ENCODE measurements at regions not wholly inside any gene's neighbourhood (a gene's known extent, or its start where the extent isn't known, plus 50 kb on each side); places are given as distances from the start of the nearest gene placed in this dataset.

GRCh38 chr2:60098996-60099395, 454.5 kb downstream of the BCL11A start:
- Histone ChIP-seq H3K36me3 (ENCODE audit: control insufficient read depth, insufficient read depth, low read length) (no peaks in the 10 kb centered on the region), H3K27me3 (ENCODE audit: control insufficient read depth, insufficient read depth, low read length) (no peaks in the 10 kb centered on the region), H3K4me3 (ENCODE audit: low read depth, low read length) (no peak overlapping the region)
- ChIA-PET CTCF (no interaction called here), POLR2A (no interaction called here)
- TF ChIP-seq, protein P1, sequence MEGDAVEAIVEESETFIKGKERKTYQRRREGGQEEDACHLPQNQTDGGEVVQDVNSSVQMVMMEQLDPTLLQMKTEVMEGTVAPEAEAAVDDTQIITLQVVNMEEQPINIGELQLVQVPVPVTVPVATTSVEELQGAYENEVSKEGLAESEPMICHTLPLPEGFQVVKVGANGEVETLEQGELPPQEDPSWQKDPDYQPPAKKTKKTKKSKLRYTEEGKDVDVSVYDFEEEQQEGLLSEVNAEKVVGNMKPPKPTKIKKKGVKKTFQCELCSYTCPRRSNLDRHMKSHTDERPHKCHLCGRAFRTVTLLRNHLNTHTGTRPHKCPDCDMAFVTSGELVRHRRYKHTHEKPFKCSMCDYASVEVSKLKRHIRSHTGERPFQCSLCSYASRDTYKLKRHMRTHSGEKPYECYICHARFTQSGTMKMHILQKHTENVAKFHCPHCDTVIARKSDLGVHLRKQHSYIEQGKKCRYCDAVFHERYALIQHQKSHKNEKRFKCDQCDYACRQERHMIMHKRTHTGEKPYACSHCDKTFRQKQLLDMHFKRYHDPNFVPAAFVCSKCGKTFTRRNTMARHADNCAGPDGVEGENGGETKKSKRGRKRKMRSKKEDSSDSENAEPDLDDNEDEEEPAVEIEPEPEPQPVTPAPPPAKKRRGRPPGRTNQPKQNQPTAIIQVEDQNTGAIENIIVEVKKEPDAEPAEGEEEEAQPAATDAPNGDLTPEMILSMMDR (IDR thresholded peaks at IDR 0.05; ENCODE audit: insufficient read depth, low read depth, low read length) = no peak
- no peak for DNase-seq (ENCODE audit: low read depth)

- no peak for DNase-seq (ENCODE audit: low read depth)
- H3K27me3 ChIP-seq (ENCODE audit: control insufficient read depth, insufficient read depth, low read length) = no peaks in the 10 kb centered on the region
- no peak overlapping the region for H3K4me3 ChIP-seq (ENCODE audit: low read depth, low read length)
- TF ChIP-seq, protein P1 (IDR thresholded peaks at IDR 0.05; ENCODE audit: insufficient read depth, low read depth, low read length) = no peak
- no peaks in the 10 kb centered on the region for H3K36me3 ChIP-seq (ENCODE audit: control insufficient read depth, insufficient read depth, low read length)
- ChIA-PET CTCF (no interaction called here), POLR2A (no interaction called here)
Observed at GRCh38 chr2:60097298-60097697, 456.2 kb downstream of the BCL11A start.

DNA sequence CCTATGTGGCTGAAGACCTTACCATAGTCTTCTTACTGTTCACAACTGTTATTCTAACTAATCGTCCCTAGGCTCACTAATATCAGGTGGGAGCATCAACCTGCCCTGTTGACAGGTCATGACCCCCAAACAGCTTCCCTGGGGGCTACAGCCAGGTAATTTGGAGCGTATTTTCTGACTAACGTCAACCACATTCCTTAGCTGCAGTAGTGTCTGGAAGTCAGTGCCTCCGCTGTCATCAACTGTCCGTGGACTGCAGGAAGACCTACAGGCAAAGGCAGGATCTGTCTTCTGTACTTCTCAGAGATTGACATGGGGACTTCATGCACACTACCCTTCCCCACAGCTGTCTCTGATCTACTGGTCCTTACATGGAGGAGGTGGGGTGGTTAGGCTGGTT, 456.9 kb downstream of the BCL11A start:
- DNase-seq (ENCODE audit: low read depth) = no peak
- H3K36me3 ChIP-seq (ENCODE audit: control insufficient read depth, insufficient read depth, low read length) = no peaks in the 10 kb centered on the region
- CTCF ChIA-PET = no interaction called here
- POLR2A ChIA-PET = no interaction called here
- H3K4me3 ChIP-seq (ENCODE audit: low read depth, low read length) = no peak overlapping the region
- TF ChIP-seq, protein P1 (IDR thresholded peaks at IDR 0.05; ENCODE audit: insufficient read depth, low read depth, low read length) = no peak
- H3K27me3 ChIP-seq (ENCODE audit: control insufficient read depth, insufficient read depth, low read length) = no peaks in the 10 kb centered on the region

DNA sequence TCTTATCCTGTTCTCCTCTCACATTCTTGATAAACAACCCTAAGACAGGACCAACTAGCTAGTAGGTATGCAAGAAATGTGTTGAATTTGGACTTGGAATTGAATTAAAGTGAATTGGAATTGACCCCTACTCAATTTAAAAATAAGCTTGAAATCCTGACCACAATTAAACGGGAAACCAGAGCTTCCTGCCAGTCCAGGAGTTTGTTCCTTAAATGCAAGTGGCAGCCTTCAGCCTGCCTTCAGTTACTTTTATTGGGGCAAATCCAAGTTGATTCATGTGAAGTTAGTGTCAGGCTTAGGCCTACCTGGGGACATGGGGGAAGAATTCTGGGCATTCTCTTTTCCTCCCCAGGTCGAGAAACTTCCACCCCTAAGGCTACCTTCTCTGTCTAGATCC, 457.6 kb downstream of the BCL11A start:
- no peaks in the 10 kb centered on the region for H3K36me3 ChIP-seq (ENCODE audit: control insufficient read depth, insufficient read depth, low read length)
- ChIA-PET CTCF (interaction anchor here (0.8 kb wide), 1 partner anchor 8 kb away, joined by 3 read pairs; no protein-coding TSS in a partner anchor), POLR2A (no interaction called here)
- TF ChIP-seq, protein P1 (IDR thresholded peaks at IDR 0.05; ENCODE audit: insufficient read depth, low read depth, low read length) = no peak
- no peak overlapping the region for H3K4me3 ChIP-seq (ENCODE audit: low read depth, low read length)
- H3K27me3 ChIP-seq (ENCODE audit: control insufficient read depth, insufficient read depth, low read length) = no peaks in the 10 kb centered on the region
- no peak for DNase-seq (ENCODE audit: low read depth)

DNA sequence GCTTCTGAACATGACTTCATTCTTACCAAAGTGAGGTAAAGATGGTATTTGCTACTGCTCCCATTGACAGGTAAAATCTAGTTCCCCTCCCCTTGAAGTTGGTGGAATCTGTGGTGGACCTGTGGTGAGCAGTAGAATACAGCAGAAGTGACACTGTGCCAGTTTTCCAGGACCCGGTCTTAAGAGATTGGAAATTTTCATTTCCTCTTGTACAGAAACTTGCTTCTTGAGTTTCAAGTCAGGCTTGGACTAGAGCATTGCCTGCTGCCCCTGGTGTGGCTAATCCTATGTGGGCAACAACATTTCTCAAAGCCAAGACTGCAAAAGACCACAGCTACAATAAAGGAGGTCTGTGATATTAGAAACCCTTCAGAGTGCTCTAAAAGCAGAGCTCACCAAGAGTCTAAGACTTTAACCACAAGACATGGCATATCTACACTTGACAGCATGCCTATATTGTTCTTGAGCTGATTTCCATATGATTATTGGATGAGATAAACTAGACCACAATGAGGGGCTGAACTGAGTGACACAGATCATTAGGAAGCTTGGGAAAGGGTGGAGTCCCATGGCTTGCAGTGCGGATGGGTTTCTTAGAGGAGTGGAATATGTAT, 458.1 kb downstream of the BCL11A start:
- Histone ChIP-seq H3K4me3 (ENCODE audit: low read depth, low read length) (no peak overlapping the region), H3K27me3 (ENCODE audit: control insufficient read depth, insufficient read depth, low read length) (no peaks in the 10 kb centered on the region), H3K36me3 (ENCODE audit: control insufficient read depth, insufficient read depth, low read length) (no peaks in the 10 kb centered on the region)
- TF ChIP-seq, protein P1 (IDR thresholded peaks at IDR 0.05; ENCODE audit: insufficient read depth, low read depth, low read length) = no peak
- no peak for DNase-seq (ENCODE audit: low read depth)
- CTCF ChIA-PET = interaction anchor here (0.8 kb wide), 1 partner anchor 8 kb away, joined by 3 read pairs; no protein-coding TSS in a partner anchor
- POLR2A ChIA-PET = no interaction called here
